A673 (cell line): ENCODE measurements at regions not wholly inside any gene's neighbourhood (a gene's known extent, or its start where the extent isn't known, plus 50 kb on each side); places are given as distances from the start of the nearest gene placed in this dataset.

ENCODE experiments used
- BruUV-seq: library from RNA; stranded (reverse); fragments of 400-500 nt; replicated peaks from 2 replicates; lab custom pipeline; 2021; lab: Mats Ljungman, UMichigan
- CTCF ChIA-PET: fragments of 300-600 bp; sonication (Branson Sonifier 250); formaldehyde crosslinking; loops from one replicate; lab custom pipeline; 2022; ENCODE audit warnings: antibody characterized with exemption; lab: Charles Lee
- POLR2A ChIA-PET: fragments of 300-600 bp; sonication (Branson Sonifier 250); formaldehyde crosslinking; loops from one replicate; lab custom pipeline; 2022; ENCODE audit warnings: antibody characterized with exemption; ENCODE audit not compliant: low non-redundant PET; lab: Charles Lee
- DNase-seq: peaks from one replicate; pipeline ENCODE4 v3.0.0-alpha.2; 2015; ENCODE audit warnings: low spot score
- H3K27ac ChIP-seq: fragments of 200-600 bp; sonication (generic); 2 replicates; pipeline ENCODE4 v1.5.1; 2016; ENCODE audit warnings: mixed run types, low read depth, mild to moderate bottlenecking, mixed read lengths, antibody characterized with exemption, low read length; ENCODE audit not compliant: poor library complexity, severe bottlenecking
- H3K27me3 ChIP-seq: fragments of 200-600 bp; sonication (generic); replicated peaks from 2 replicates; pipeline ENCODE4 v1.6.1; 2017; ENCODE audit warnings: mixed run types, low read depth, mild to moderate bottlenecking, mixed read lengths, antibody characterized with exemption, low read length; ENCODE audit not compliant: insufficient read depth, poor library complexity
- H3K36me3 ChIP-seq: fragments of 200-600 bp; sonication (generic); 2 replicates; pipeline ENCODE4 v1.6.1; 2016; ENCODE audit warnings: mixed run types, mild to moderate bottlenecking, mixed read lengths, antibody characterized with exemption, low read length; ENCODE audit not compliant: insufficient read depth, poor library complexity, severe bottlenecking
- H3K4me1 ChIP-seq: fragments of 200-600 bp; sonication (generic); 2 replicates; pipeline ENCODE4 v1.6.1; 2017; ENCODE audit warnings: mixed run types, mild to moderate bottlenecking, mixed read lengths, antibody characterized with exemption, low read length; ENCODE audit not compliant: insufficient read depth, poor library complexity, severe bottlenecking
- H3K4me3 ChIP-seq: fragments of 200-600 bp; sonication (generic); 2 replicates; pipeline ENCODE4 v1.5.1; 2016; ENCODE audit warnings: low read depth, mixed run types, mild to moderate bottlenecking, mixed read lengths, low read length; ENCODE audit not compliant: poor library complexity, severe bottlenecking
- H3K9me3 ChIP-seq: fragments of 200-600 bp; sonication (generic); 2 replicates; pipeline ENCODE4 v1.6.1; 2016; ENCODE audit warnings: mixed run types, low read depth, mild to moderate bottlenecking, mixed read lengths, antibody characterized with exemption, low read length; ENCODE audit not compliant: poor library complexity, severe bottlenecking
- CTCF ChIP-seq: fragments of 300-800, 200-600 bp; sonication (generic); conservative IDR thresholded peaks from 2 replicates; pipeline ENCODE4 v1.5.1; 2017; ENCODE audit warnings: low read depth, mild to moderate bottlenecking, antibody characterized with exemption, low read length, moderate library complexity, mixed read lengths
- EZH2 ChIP-seq: fragments of 200-600 bp; sonication (generic); IDR thresholded peaks from 2 replicates; pipeline ENCODE4 v1.6.1; 2017; ENCODE audit warnings: borderline replicate concordance, low read depth, mild to moderate bottlenecking, mixed read lengths, antibody characterized with exemption, low read length; ENCODE audit not compliant: poor library complexity, severe bottlenecking
- intact Hi-C: fragments of 100-400 bp; cut with micrococcal nuclease; formaldehyde crosslinking; loops from one replicate; pipeline ENCODE4 v1.10.0; 2022; ENCODE audit not compliant: unreplicated experiment

- H3K4me1 ChIP-seq = peaks cover 4% of the 10 kb centered on the region
- no TSS peak for BruUV-seq
- no peaks in the 10 kb centered on the region for H3K36me3 ChIP-seq
- CTCF ChIA-PET = no interaction called here
- POLR2A ChIA-PET = no interaction called here
- TF ChIP-seq CTCF (no peak), EZH2 (no peak)
- H3K27ac ChIP-seq = no peak overlapping the region
- H3K27me3 ChIP-seq = no peaks in the 10 kb centered on the region
- no peaks in the 10 kb centered on the region for H3K9me3 ChIP-seq
- DNase-seq = peak; percentile 10
- intact Hi-C loops = no loop called here
- no peak overlapping the region for H3K4me3 ChIP-seq
Observed at GRCh38 chr1:193633093-193633492, 446.7 kb upstream of the B3GALT2 start.

- BruUV-seq = no TSS peak
- Histone ChIP-seq H3K27me3 (no peaks in the 10 kb centered on the region), H3K27ac (no peak overlapping the region), H3K9me3 (no peaks in the 10 kb centered on the region), H3K36me3 (no peaks in the 10 kb centered on the region), H3K4me3 (no peak overlapping the region), H3K4me1 (peaks cover 4% of the 10 kb centered on the region)
- no peak for TF ChIP-seq CTCF
- TF ChIP-seq EZH2 = no peak
- CTCF ChIA-PET = no interaction called here
- POLR2A ChIA-PET = no interaction called here
- DNase-seq = no peak
- intact Hi-C loops = no loop called here
Observed at GRCh38 chr1:193631306-193631705, 444.9 kb upstream of the B3GALT2 start.

- no TSS peak for BruUV-seq
- intact Hi-C loops = no loop called here
- H3K4me1 ChIP-seq = peaks cover 4% of the 10 kb centered on the region
- no peak overlapping the region for H3K27ac ChIP-seq
- CTCF ChIA-PET = no interaction called here
- peak; percentile 30 for DNase-seq
- no peaks in the 10 kb centered on the region for H3K9me3 ChIP-seq
- no peak overlapping the region for H3K4me3 ChIP-seq
- H3K27me3 ChIP-seq = no peaks in the 10 kb centered on the region
- POLR2A ChIA-PET = no interaction called here
- TF ChIP-seq CTCF (no peak), EZH2 (no peak)
- H3K36me3 ChIP-seq = no peaks in the 10 kb centered on the region
Observed at GRCh38 chr1:193629875-193630274, 443.5 kb upstream of the B3GALT2 start.
